GM21576 (cell line): ENCODE measurements at regions not wholly inside any gene's neighbourhood (a gene's known extent, or its start where the extent isn't known, plus 50 kb on each side); places are given as distances from the start of the nearest gene placed in this dataset.
"Not testable (repeated sequence)": the region's sequence is repeated elsewhere in the genome, so short reads cannot be mapped to it uniquely, and the experiment has no call there.

Experiments used
- ATAC-seq: cut with Tn5 transposase; IDR thresholded peaks from one replicate; pipeline ENCODE4 v1.9.1; 2021; ENCODE audit warnings: mild to moderate bottlenecking, moderate library complexity; ENCODE audit not compliant: unreplicated experiment

DNA sequence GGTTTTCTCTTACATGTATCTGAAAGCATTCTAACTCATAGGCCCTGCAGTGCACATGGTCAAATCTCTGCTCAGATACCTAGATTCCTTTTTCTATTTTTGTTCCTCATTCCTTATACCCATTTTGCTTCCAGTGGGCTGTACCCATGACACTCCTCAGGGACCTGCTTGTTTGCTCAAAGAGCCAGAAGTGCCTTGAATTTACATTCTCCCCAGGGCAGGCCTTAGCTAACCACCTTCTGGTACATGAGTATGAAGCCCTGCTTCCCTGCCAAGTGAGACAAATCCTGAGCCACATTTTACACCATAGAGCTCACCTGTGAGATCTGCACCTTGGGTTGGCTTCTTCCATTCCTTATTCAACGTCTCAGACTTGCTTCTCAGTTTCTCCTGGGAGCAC, 326.6 kb upstream of the SASH1 start:
- ATAC-seq = no peak

DNA sequence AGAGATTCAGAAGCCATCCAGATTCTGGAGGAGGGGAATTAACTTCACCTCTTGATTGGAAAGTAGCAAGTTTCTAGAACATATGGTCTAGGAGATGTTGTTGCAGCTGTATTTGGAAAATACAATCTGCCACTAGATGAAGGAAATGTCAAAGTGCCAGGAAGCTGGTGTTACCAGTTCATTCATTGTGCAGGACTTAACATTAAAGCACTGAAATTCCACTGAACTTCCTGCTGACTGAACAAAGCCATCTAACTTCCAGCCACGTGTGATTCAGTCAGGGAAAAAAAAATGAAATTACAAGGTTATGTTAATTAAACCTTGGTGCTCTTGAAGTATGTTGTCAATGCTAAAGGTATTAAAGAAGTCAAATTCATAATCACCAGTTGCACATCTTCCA, 321.5 kb upstream of the SASH1 start:
- no peak for ATAC-seq

DNA sequence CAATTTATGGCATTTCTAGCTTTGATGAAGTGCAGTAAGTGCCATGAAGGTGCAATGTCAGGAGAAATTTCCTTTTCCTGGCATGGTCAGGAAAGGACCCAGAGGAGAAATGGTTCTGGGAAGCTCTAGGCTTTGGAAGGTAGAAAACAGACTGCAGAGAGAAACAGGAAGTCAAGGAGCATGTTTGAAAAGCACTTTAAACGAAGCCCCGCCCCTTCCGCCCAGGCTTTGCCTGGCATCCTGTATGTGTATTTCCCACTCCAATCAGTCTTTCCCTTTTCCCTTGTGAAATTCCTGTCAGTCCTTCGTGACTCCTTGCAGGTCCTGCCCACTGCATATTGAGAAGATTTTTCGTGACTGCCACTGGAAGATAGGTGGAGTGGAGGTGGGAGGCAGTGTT, 320.9 kb upstream of the SASH1 start:
- ATAC-seq = no peak

DNA sequence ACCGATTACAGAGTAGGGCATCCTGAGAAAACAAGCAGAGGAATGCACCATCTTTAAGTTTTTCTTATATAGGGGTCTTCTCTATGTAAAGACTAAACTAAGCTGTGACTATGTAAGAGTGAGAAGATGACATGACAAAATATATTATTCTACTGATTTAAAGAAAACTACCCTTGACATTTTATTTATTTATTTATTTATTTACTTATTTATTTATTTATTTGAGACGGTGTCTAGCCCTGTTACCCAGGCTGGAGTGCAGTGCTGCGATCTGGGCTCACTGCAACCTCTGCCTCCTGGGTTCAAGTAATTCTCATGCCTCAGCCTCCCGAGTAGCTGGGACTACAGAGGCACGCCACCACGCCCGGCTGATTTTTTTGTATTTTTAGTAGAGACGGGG, 320.4 kb upstream of the SASH1 start:
- ATAC-seq = not testable (repeated sequence)

DNA sequence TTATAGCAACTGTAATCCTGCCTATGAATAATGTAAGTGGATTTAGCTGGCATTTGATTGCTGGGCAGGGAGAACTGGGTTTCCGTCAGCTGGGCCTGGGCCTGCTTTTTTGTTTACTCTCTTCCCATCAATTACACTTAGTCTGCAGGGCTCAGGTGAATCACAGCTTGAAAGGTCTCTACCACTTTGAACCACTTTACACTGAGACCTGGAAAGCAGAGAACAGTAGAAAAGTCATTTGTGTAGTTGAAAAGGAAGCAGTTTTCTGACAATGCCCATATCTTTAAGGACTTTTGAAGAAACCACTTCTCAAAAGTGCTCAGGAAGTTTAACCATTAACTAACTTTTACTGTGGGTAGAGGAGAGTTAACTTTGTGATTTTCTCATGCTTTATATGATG, 315.4 kb upstream of the SASH1 start:
- no peak for ATAC-seq

DNA sequence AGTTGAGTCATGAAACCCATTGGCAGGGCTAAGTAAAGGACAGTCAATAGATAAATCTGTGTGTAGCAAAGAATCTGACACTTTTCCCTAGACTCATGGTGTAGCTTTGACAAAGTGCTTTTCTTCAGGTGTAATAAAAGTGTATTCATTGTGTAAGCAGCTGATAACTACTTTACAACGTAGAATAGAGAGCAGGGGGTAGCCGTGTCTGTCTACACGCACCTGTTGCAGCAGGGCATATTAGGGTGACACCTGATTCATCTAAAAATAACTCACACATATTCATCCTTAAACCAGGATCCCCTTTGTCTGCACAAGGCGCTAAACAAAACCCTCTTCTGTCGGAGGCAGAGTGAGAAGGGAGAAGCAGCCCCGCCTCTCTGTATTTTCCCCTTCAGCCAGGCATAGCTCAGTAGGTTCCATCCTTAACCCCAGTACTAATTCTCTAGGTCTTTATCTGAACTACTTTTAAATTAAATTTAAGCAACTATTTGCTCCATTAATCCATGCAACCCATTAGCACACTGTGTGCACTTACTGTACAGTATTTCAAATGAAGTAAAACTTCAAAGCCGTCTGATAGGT, 306.7 kb upstream of the SASH1 start:
- ATAC-seq = no peak

DNA sequence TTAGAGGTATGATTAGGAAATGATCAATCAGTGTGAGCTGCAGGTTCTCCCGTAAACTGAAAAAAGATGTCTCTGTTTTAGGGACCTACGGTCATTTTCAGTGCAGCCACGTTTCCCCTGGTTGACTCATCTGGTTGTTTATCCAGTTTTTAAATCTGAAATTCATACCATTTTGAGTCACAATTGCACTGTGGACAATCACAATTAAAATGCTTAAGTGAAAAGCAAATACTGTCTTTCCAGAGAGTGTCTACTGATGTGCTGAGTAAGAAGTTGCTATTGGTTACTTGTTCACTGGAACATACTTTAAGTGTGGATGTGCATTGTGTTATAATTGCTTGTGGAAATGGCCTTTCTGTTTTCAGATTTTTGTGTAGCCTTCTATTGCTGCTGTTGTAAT, 305.1 kb upstream of the SASH1 start:
- ATAC-seq = no peak

DNA sequence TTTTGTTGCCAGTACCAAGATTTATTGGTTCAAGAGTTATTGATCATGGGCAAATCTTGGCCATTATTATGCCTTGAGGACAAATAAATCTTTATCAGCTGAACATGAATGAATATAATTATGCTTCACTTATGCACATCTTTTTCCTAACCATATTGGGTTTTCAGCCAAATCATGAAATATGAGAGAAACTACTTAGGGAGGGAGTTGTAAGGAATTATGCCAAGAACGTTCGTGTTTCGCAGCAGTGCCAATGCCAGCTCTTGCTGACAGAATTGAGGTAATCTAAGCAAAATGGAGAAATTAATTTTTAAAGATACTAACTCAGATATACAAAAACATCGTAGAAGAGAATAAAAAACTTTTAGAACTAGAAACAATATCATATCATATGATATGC, 301.1 kb upstream of the SASH1 start:
- no peak for ATAC-seq

DNA sequence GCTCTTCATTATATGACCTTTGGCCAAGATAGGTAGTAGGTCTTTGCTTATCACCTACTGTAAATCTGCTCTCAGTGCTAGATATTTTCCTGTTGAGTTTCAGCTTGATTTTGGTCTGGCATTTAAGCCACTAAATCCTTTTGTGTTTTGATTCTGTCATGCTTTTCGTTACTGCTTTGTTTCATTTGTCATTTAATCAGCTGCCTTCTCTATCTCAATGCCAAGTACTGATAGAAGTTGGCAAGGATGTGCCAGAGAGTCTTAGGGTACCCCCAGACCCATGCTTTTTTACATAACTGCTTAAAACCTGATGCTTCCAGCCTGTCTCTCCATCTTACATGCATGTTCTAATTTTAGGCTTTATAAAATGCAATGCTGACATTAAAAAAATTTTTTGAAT, 300.1 kb upstream of the SASH1 start:
- ATAC-seq = no peak

DNA sequence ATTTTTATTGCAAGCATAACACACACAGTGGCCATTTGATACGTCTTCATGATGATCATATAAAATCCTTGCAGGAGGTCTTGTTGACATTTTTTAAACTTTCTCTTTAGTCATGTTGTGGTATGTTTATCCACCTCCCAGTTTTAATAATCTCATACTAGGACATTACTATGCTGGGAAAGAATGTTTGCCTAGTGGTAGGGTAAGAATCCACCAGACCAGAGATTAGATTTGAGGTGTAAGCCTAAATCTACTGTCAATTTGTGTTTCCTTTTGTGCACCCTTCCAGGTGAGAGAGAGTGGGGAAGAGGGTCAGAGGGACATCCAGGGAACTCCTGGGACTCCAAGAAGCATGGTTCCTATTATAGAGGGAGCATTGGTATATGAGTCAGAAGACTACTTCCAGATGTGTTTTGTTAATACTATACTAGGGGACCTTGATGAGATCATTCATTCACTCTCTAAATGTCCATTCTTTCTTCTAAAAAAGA, 298.3 kb upstream of the SASH1 start:
- ATAC-seq = no peak

DNA sequence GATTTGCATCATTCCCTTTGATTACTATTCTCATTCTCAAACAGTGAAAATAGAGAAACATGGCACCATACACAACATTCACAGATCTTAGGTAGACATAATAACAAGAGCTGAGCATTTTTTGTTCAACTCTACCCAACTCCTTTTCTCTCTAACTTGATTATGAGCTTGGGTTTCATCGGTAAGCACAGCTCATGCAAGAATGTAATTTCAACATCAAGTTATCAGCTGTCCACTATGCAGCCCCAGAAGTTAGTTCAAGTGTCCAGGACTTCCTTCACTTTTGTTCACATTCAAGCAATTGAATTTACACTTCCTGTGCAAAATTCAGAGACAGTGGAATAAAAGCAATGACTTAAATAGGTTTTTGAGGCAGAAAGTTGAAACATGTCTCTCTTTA, 297.7 kb upstream of the SASH1 start:
- ATAC-seq = no peak

DNA sequence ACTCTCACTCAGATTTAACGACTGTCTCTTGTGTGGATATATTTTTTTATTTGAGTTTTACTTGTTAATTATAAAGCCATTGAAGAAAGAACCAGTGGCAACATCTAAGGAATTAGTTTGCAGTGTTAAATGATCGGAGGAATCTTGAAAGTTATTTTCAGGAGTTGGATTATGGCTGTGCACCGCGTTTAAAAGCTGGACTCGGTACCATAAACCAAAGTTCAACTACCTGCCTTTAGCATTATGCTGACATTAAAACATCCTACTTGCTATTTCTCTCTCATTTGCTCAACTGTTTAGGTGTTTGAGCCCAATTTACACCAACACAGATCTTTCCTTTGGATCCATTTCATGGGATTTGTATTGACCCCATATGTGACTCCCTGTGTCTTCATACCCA, 289.4 kb upstream of the SASH1 start:
- ATAC-seq = no peak

DNA sequence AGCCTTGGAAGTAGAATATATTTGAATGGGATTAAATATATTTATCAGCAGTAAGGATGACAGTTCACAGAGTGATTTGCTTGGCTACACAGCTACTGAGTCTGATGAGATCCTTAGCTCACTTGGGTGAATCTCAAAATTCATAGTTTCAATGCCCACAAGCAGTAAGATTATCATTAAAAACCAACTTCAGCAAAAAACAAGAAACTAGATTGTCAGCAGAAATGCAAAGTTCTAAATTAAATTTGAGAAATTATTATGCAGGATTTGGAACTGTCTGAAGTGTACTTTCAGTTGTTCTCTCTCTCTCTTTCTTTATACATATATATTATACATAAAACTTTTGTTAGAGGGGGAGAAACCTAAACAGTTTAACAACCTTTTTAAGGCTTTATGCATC, 288.8 kb upstream of the SASH1 start:
- no peak for ATAC-seq

DNA sequence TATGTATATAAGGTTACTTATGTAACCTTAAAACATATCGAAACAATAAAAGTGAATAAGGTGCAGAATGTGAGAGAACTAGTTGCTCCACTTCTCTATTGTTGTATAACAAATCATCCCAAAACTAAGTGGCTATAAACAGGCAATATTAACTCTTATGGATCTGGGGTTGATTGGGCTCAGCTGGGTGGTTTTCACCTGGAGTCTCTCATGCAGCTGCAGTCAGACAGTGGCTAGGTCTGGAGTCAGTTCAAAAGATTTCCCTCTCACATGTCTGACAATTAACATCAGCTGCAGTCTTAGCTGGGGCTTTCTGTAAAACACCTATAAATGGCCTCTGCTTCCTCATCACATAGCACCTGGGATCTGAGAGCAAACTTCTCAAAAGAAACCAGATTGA, 288.4 kb upstream of the SASH1 start:
- no peak for ATAC-seq

DNA sequence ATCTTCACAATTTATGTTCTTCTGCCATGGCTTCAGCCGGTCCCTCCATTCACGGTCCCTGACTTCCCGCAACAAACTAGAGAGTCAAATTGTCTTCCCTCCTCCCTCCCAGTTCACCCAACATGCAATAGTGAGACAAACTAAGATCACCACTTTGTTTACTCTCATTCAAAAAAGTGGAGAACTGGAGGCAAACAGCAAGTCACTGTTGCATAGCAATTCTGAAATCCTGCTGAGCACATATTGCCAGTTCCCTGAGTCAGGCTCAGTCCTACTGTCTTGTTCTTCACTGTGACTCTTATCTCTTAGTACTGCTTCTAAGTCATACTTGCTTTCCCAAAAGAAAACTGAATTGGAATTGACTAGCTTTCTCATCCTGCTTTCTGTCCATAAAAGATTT, 287.2 kb upstream of the SASH1 start:
- no peak for ATAC-seq

DNA sequence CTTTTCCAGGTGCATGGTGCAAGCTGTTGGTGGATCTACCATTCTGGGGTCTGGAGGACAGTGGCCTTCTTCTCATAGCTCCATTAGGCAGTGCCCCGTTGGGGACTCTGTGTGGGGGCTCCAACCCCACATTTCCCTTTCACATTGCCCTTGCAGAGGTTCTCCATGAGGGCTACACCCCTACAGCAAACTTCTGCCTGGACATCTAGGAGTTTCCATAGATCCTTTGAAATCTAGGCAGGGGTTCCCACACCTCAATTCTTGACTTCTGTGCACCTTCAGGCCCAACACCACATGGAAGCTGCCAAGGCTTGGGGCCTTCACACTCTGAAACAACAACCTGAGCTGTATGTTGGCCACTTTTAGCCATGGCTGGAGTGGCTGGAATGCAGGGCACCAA, 282.8 kb upstream of the SASH1 start:
- ATAC-seq = no peak

DNA sequence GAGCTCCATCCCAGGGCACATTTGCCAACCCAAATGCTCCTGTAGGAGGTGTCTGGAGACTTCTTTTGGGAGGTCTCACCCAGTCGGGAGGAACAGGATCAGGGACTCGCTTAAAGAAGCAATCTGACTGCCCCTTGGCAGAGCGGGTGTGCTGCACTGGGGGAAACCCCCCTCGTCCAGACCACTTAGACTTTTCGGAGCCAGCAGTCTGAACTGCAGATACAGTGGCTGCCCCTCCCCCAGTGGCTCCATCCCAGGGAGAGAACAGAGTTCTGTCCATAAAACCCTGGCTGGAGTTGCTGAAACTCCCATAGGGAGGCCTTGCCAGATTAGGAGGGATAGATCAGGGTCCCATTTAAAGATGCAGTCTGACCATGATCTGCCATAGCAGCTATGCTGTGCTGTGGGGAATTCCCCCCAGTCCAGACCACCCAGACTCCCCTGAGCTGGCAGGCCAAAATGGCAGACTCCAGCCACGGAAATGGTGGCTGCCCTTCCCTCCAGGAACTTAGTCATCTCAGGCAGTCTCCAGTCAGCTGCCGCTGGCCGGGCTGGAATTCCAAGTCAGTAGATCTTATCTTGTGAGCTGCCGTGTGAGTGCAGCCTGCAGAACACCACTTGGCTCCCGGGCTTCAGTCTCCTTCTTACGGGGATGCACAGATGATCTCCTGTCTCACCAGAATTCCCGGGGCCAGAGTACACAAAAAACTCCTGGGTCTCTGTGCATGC, 278.1 kb upstream of the SASH1 start:
- no peak for ATAC-seq

DNA sequence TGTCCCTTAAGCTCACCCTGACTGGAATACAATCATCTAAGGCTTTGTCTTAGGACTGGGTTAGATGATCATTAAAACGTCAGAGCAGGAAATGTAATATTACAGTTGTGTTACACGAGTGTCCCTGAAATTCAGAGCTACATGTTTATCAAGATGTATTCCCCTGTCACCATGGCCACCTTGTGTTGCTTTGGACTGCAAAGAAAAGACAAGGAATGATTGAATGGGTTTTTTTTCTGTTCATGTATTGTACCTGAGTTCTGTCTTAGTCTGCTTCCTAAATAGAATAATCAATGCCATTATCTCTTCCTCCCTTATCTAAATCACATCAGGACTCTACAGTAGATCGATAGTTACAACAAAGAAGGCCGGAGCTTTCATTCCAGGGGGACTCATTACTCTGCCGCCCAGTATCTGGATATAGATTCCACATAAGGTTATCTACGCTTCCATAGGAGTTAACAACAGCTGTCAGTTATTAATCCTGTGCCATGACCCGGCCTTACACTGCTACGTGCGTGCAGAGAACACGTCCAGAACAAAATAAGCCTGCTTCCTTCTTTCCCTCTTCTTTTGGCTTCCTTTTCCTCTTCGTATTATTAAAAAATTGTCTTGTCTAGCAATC, 274.1 kb upstream of the SASH1 start:
- no peak for ATAC-seq

DNA sequence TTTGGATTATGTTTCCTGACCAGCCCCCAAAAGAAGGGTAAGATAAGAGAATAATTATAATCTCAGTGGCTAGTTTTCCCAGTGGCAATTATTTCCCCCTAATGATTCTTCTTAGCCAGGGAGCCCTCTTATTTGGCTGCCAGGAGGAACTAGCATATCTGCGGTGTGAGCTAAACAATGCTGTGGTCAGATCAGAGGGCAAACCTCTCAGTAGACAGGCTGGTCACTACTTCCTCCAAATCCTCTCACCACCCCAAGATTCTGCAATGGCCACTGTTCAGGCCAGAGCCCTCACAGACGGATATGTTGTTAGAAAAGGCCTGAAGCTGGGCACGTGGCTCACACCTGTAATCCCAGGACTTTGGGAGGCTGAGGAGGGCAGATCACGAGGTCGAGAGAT, 273.4 kb upstream of the SASH1 start:
- no peak for ATAC-seq

DNA sequence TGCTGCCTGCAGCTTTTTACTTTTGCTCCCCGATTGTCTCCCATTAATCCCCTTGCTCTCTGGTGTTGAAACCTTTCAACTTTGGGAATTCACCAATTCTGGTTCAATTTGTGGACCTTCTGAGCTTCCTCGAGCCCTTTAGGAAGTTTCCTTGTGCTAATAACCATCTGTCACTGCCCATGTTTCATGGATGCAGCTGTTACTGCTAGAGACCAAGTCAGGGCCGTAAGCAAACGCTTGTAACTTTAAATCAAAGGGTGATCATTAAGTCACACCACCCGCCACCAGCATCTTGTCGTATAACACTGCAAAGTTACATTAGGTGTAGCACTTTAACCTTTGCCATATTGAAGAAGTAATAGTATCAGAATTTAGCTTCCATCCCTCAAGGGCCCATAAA, 268.3 kb upstream of the SASH1 start:
- no peak for ATAC-seq

DNA sequence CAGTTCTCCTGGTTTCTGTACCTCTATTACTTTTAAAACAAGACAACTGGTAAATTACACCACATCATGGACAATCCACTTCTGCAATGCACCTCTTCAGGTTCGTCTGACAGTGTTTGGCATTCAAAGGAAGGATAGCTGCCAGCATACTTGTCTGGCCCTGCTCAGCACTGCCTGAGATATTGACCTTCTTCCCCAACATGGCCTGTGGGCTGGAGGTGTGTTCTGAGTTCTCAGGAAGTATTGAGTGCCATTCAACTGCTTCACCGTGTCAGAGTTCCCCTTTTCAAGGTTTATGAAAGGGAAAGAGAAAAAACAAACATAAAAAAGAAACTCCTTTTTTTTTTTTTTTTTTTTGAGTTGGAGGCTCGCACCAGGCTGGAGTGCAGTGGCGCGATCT, 267.9 kb upstream of the SASH1 start:
- peak; percentile 86 for ATAC-seq

DNA sequence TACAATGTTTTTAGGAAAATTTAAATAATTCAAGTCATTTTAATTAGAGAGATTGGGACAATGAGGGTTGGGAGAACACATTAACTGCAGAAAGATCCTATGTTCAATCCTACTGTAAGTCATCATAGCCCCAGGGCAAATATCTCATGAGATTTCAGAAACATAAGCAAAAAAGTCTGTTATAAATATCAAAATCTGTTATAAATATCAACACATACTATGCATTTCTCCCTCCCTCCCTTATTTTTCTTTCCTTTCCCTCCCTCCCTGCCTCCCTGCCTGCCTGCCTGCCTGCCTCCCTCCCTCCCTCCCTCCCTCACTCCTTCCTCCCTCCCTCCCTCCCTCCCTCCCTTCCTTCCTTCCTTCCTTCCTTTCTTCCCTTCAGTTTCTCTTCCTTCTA, 267.3 kb upstream of the SASH1 start:
- no peak for ATAC-seq
